ENCODE measurements at regions not wholly inside any gene's neighbourhood (a gene's known extent, or its start where the extent isn't known, plus 50 kb on each side); places are given as distances from the start of the nearest gene placed in this dataset.

DNA sequence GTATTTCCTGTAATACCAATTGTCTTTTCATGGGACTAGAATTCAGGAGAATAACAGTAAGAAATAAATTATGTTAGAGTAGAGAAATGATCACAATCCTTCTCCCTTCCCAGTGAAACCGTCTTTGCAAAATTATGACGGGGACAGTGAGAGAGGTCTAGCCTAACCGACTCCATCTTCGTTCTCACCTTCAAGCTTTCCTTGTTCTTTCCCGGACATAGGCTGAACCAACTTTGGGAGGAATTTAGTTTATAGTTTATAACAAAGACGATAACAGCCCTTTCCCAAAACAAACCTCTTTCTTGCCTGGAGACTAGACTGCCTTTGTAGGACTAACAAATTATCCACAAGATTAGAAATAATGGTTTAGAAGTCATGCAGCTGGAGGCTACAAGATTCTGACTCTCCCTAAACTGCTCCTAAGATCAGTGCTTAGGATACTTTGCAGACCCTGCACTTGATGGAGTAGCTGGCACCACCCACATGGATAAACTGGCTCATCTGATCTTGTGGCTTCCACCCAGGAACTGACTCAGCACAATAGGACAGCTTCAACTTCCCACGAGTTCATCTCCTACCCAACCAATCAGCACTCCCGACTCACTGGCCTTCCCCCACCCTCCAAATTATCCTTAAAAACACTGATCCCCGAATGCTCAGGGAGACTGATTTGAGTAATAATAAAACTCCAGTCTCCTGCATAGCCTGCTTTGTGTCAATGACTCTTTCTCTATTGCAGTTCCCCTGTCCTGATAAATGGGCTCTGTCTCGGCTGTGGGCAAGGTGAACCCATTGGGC lies 521.2 kb upstream of the TBX3 start:
- H3K27ac ChIP-seq: peak overlapping the region; percentile 11; the same call in 1 of the 2 replicates
- TF ChIP-seq ZFX (IDR thresholded peaks at IDR 0.05) (no peak), CTCF (conservative IDR thresholded peaks at IDR 0.05) (no peak)

DNA sequence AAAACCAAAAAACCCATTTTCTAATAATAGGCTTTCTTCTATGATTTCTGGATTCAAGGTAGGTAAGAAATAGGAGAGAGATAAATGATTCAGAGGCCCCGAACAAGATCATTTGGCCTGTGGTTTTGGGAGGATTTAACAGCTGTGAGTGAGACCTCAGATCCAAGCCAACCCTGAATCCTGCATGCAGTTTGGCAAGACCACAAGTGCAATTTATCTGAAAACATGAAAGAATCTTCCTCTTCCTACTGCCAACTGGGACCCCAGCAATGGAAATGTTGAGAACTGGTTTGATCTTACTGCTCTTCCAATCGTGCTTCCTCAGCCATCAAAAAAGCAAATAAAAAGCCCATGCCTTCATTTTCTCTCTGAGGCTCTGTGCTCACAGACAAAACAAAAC lies 519.7 kb upstream of the TBX3 start:
- H3K27ac ChIP-seq: peak overlapping the region; percentile 25; the same call in 1 of the 2 replicates
- TF ChIP-seq CTCF (conservative IDR thresholded peaks at IDR 0.05): no peak
- no peak for TF ChIP-seq ZFX (IDR thresholded peaks at IDR 0.05)

DNA sequence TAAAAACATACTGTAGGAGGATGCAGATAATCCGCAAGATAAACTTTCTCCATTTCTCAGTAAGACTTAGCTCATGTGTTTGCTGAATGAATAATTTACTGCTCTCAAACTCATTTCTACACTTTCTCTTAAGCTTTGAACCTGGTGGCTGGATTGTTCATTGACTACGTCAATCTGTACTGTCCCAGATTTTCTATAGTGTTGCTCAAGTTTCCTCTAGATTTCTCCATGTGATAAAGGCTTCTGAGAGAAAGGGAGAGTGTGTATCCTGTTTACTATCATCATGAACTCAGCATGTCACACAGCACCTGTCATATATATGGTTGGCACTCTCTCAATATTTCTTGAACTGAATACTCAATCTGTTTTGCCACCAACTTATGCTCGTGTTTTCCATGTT lies 518.0 kb upstream of the TBX3 start:
- no peak overlapping the region for H3K27ac ChIP-seq
- TF ChIP-seq ZFX (IDR thresholded peaks at IDR 0.05) (no peak), CTCF (conservative IDR thresholded peaks at IDR 0.05) (no peak)

DNA sequence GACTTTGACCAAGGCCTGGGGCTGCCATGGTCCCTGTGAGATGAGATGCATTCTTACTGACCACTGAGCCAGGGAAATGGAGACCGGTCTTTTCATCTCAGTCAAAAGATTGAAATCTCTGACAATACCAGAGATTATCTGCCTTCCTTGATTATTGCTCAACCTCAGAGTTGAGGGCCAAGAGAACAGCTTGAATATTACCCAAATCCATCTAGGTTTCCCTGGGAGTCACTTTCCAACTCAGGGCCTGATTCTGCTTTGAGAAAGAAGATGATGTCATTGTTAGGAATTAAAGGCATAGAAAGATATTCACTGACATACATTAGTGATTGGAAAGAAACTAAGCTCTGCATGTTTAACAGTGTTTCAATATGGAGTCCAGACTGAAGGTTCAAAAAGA lies 515.9 kb upstream of the TBX3 start:
- no peak overlapping the region for H3K27ac ChIP-seq

GRCh38 chr12:115194857-115195256 lies 510.9 kb upstream of the TBX3 start:
- no peak for TF ChIP-seq CTCF (conservative IDR thresholded peaks at IDR 0.05)
- TF ChIP-seq ZFX (IDR thresholded peaks at IDR 0.05): no peak
- H3K27ac ChIP-seq: peak overlapping the region; percentile 78

More for the DNA sequence above, 515.9 kb upstream of the TBX3 start:
- TF ChIP-seq ZFX (IDR thresholded peaks at IDR 0.05) (no peak), CTCF (conservative IDR thresholded peaks at IDR 0.05) (no peak)

GRCh38 chr12:115194448-115194847 lies 510.5 kb upstream of the TBX3 start:
- TF ChIP-seq CTCF (conservative IDR thresholded peaks at IDR 0.05) (no peak), ZFX (IDR thresholded peaks at IDR 0.05) (no peak)
- peak overlapping the region; percentile 78 for H3K27ac ChIP-seq

- no peak overlapping the region for H3K27ac ChIP-seq
- no peak for TF ChIP-seq ZFX (IDR thresholded peaks at IDR 0.05)
- no peak for TF ChIP-seq CTCF (conservative IDR thresholded peaks at IDR 0.05)
Measured at GRCh38 chr12:115191342-115191741, 507.4 kb upstream of the TBX3 start.

Measured in C4-2B (cell line).